NCI-H2107 treated with DMSO at 0.1 percent for 48 hours (cell line): ENCODE measurements at regions not wholly inside any gene's neighbourhood (a gene's known extent, or its start where the extent isn't known, plus 50 kb on each side); places are given as distances from the start of the nearest gene placed in this dataset.

Experiments used
- DNase-seq: peaks from one replicate; lab custom pipeline; 2025; ENCODE audit not compliant: unreplicated experiment; lab: John Stamatoyannopoulos, UW

- no peak for DNase-seq
These were observed 203.1 kb downstream of the BRD1 start for GRCh38 chr22:49624421-49625177.

GRCh38 chr22:49623715-49624114 lies 204.0 kb downstream of the BRD1 start:
- DNase-seq = no peak

- DNase-seq = no peak
These were observed 204.5 kb downstream of the BRD1 start for GRCh38 chr22:49623176-49623575.

GRCh38 chr22:49622241-49623105 lies 205.2 kb downstream of the BRD1 start:
- DNase-seq = no peak

GRCh38 chr22:49621601-49622210 lies 206.0 kb downstream of the BRD1 start:
- DNase-seq = no peak

- no peak for DNase-seq
These were observed 207.0 kb downstream of the BRD1 start for GRCh38 chr22:49620666-49621065.

GRCh38 chr22:49620003-49620556 lies 207.6 kb downstream of the BRD1 start:
- DNase-seq = no peak

GRCh38 chr22:49619301-49619700 lies 208.4 kb downstream of the BRD1 start:
- no peak for DNase-seq

- DNase-seq = no peak
These were observed 209.1 kb downstream of the BRD1 start for GRCh38 chr22:49618677-49618953.

GRCh38 chr22:49617866-49618676 lies 209.6 kb downstream of the BRD1 start:
- DNase-seq = no peak

GRCh38 chr22:49617264-49617663 lies 210.4 kb downstream of the BRD1 start:
- no peak for DNase-seq

GRCh38 chr22:49616356-49617231 lies 211.1 kb downstream of the BRD1 start:
- DNase-seq = no peak

- DNase-seq = no peak
These were observed 212.4 kb downstream of the BRD1 start for GRCh38 chr22:49614966-49615965.

- DNase-seq = no peak
These were observed 214.0 kb downstream of the BRD1 start for GRCh38 chr22:49613511-49614270.

- no peak for DNase-seq
These were observed 214.6 kb downstream of the BRD1 start for GRCh38 chr22:49613108-49613507.

- no peak for DNase-seq
These were observed 218.3 kb downstream of the BRD1 start for GRCh38 chr22:49609207-49609876.

- no peak for DNase-seq
These were observed 219.0 kb downstream of the BRD1 start for GRCh38 chr22:49608660-49609059.
